ENCODE measurements at regions not wholly inside any gene's neighbourhood (a gene's known extent, or its start where the extent isn't known, plus 50 kb on each side); places are given as distances from the start of the nearest gene placed in this dataset.

- TF ChIP-seq PBX3 (IDR thresholded peaks at IDR 0.05) (no peak), RNF2 (IDR thresholded peaks at IDR 0.05; ENCODE audit: borderline replicate concordance, low read depth) (no peak), MAX (IDR thresholded peaks at IDR 0.05) (no peak), MYC (IDR thresholded peaks at IDR 0.05; ENCODE audit: borderline replicate concordance, low read length) (no peak), JUN (IDR thresholded peaks at IDR 0.05) (no peak), KDM1A (IDR thresholded peaks at IDR 0.05; ENCODE audit: low read depth) (no peak), EHMT2 (IDR thresholded peaks at IDR 0.05; ENCODE audit: low read depth) (no peak), RCOR1 (IDR thresholded peaks at IDR 0.05; ENCODE audit: low read depth, low read length) (no peak), NPAS2 (CRISPR knock-in tag; IDR thresholded peaks at IDR 0.05; ENCODE audit: borderline replicate concordance) (no peak), HMGXB4 (CRISPR knock-in tag; IDR thresholded peaks at IDR 0.05; ENCODE audit: borderline replicate concordance) (no peak), REST (IDR thresholded peaks at IDR 0.05) (no peak), TP53 (CRISPR knock-in tag; IDR thresholded peaks at IDR 0.05) (no peak), ELK1 (IDR thresholded peaks at IDR 0.05; ENCODE audit: low read depth, low read length) (no peak), HOXB5 (CRISPR knock-in tag; IDR thresholded peaks at IDR 0.05) (no peak), MAZ (IDR thresholded peaks at IDR 0.05; ENCODE audit: borderline replicate concordance, low read depth, low read length) (no peak), GATA3 (IDR thresholded peaks at IDR 0.05; ENCODE audit: borderline replicate concordance) (no peak), RFX5 (IDR thresholded peaks at IDR 0.05) (no peak), USF2 (IDR thresholded peaks at IDR 0.05) (no peak), EHF (CRISPR knock-in tag; IDR thresholded peaks at IDR 0.05) (no peak), ATOH8 (CRISPR knock-in tag; IDR thresholded peaks at IDR 0.05; ENCODE audit: low read depth) (no peak)
- 60% methylated on average over 1 of the region's 1 CpG for WGBS (ENCODE audit: missing lambda C conversion rate)
- FAIRE-seq (no peak), DNase-seq (ENCODE audit: low read depth in 1 of 2, low spot score in 1 of 2) (no peak), ATAC-seq (no peak)
- Histone ChIP-seq H3K4me1 (no peaks in the 10 kb centered on the region), H3K9me3 (no peaks in the 10 kb centered on the region), H3K4me2 (no peak overlapping the region), H3K27ac (no peak overlapping the region), H3K4me3 (no peak overlapping the region)
- POLR2A ChIA-PET = no interaction called here
- CTCF ChIA-PET = no interaction called here
Observed at GRCh38 chr6:3569816-3570215, 113.0 kb upstream of the SLC22A23 start.
